Right atrium auricular region (tissue), 2 donors: ENCODE measurements at regions not wholly inside any gene's neighbourhood (a gene's known extent, or its start where the extent isn't known, plus 50 kb on each side); places are given as distances from the start of the nearest gene placed in this dataset.
"Not testable (repeated sequence)": the region's sequence is repeated elsewhere in the genome, so short reads cannot be mapped to it uniquely, and the experiment has no call there.

ENCODE experiments used
- DNase-seq: peaks from one replicate; pipeline ENCODE4 v3.0.0-alpha.2; 2019; ENCODE audit warnings: low spot score
- H3K27ac ChIP-seq, 2 donors: fragments of 200-600 bp; sonication (generic); 1 replicate in 1 of 2; 2 replicates in 1 of 2; pipeline ENCODE4 v1.5.1; 2016 to 2019
- H3K27me3 ChIP-seq, 2 donors: fragments of 200-600 bp; sonication (generic); one replicate each; pipeline versions ENCODE4 v1.5.1 to v1.6.0; 2017 to 2019
- H3K36me3 ChIP-seq: fragments of 200-600 bp; sonication (generic); one replicate; pipeline ENCODE4 v1.5.1; 2016
- H3K4me1 ChIP-seq, 2 donors: fragments of 200-600 bp; sonication (generic); one replicate each; pipeline versions ENCODE4 v1.5.1 to v1.6.0; 2017 to 2019
- H3K4me3 ChIP-seq, 2 donors: fragments of 200-600 bp; sonication (generic); 1 replicate in 1 of 2; 2 replicates in 1 of 2; pipeline ENCODE4 v1.5.1; 2017 to 2019; ENCODE audit warnings: mild to moderate bottlenecking in 1 of 2, moderate library complexity in 1 of 2
- H3K9me3 ChIP-seq, 2 donors: fragments of 200-600 bp; sonication (generic); one replicate each; pipeline ENCODE4 v1.5.1; 2019
- TF ChIP-seq, protein P1 (sequence below), 2 donors: fragments of 200-600 bp; sonication (generic); IDR thresholded peaks; one replicate each; pipeline ENCODE4 v1.5.1; 2019; ENCODE audit warnings: antibody characterized with exemption in 2 of 2

DNA sequence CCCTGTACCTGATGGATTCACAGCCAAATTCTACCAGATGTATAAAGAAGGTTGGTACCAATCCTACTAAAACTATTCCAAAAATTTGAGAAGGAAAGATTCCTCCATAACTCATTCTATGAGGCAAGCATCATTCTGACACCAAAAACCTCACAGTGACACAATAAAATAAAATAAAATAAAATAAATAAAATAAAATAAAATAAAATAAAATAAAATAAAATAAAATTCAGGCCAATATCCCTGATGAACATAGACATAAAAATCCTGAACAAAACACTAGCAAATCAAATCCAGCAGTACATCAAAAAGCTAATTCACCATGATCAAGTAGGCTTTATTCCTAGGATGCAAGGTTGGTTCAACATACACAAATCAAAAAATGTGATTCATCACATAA lies 108.1 kb downstream of the PROX1 start:
- H3K36me3 ChIP-seq, H3K4me3 ChIP-seq, H3K9me3 ChIP-seq, H3K4me1 ChIP-seq, DNase-seq, H3K27me3 ChIP-seq, H3K27ac ChIP-seq: not testable (repeated sequence)

DNA sequence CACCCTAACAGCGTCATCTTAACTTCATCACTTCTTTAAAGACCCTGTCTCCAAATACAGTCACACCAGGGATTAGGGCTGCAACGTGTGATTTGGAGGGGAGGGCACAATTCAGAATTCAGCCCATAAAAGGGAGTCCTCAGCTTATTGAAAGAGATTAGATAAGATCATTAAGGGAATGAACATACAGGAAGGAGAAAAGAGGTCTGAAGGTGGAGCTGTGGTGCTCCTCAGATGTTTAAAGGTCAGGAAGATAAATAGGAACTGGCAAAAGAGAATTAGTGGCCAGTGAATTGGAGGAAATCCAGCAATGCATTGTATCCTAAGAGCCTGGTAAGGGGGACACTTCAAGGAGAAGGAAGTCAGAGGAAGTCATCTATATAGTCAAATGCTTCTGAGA lies 113.5 kb downstream of the PROX1 start:
- peaks cover 0 to 7% of the 10 kb centered on the region in 2 donors for H3K9me3 ChIP-seq
- no peak for DNase-seq
- no peak overlapping the region for H3K27ac ChIP-seq
- no peak overlapping the region for H3K4me3 ChIP-seq
- no peaks in the 10 kb centered on the region for H3K27me3 ChIP-seq
- TF ChIP-seq, protein P1, sequence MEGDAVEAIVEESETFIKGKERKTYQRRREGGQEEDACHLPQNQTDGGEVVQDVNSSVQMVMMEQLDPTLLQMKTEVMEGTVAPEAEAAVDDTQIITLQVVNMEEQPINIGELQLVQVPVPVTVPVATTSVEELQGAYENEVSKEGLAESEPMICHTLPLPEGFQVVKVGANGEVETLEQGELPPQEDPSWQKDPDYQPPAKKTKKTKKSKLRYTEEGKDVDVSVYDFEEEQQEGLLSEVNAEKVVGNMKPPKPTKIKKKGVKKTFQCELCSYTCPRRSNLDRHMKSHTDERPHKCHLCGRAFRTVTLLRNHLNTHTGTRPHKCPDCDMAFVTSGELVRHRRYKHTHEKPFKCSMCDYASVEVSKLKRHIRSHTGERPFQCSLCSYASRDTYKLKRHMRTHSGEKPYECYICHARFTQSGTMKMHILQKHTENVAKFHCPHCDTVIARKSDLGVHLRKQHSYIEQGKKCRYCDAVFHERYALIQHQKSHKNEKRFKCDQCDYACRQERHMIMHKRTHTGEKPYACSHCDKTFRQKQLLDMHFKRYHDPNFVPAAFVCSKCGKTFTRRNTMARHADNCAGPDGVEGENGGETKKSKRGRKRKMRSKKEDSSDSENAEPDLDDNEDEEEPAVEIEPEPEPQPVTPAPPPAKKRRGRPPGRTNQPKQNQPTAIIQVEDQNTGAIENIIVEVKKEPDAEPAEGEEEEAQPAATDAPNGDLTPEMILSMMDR (IDR thresholded peaks at IDR 0.05), result no peak
- no peaks in the 10 kb centered on the region for H3K4me1 ChIP-seq
- H3K36me3 ChIP-seq, result no peaks in the 10 kb centered on the region

DNA sequence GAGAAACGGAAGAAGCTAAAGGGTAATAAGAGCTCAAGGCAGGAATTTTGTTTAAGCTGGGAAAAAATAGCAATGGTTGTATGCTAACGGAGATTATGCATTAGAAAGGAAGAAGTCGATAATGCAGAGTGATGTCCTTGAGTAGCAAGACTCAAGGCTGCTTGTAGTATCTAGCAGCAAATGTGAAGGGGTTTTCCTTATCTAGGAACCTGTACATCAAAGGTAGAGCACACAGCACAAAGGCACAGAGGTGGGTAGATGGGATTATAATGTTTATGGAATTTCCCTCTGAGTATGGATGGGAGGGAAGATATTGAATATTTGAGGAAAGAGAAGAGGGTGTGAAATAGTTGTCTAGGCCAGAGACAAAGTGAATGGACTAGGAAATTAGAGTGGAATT lies 114.1 kb downstream of the PROX1 start:
- Histone ChIP-seq H3K4me3 (no peak overlapping the region), H3K36me3 (no peaks in the 10 kb centered on the region), H3K27ac (no peak overlapping the region), H3K9me3 (peaks cover 0 to 7% of the 10 kb centered on the region in 2 donors), H3K4me1 (peaks cover 0 to 3% of the 10 kb centered on the region in 2 donors), H3K27me3 (no peaks in the 10 kb centered on the region)
- TF ChIP-seq, protein P1 (IDR thresholded peaks at IDR 0.05), result no peak
- no peak for DNase-seq

DNA sequence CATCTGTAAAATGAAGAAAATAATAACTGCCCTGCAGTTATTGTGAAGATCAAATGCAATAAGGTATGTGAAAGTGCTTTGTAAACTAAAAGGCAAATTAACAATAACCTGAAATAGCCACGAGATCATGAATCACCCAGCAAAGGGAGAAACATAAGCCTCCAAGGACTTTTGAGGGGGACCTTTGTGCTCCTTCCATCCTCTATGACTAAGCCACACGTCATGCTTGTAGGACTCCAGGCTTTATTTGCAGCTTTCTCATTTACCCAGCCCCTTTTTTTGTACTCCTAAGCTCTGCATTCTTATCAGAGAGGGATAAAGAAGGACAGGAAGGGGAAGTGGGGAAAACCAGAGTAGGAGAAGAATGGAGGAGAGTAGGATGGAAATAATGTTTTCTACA lies 115.1 kb downstream of the PROX1 start:
- Histone ChIP-seq H3K36me3 (no peaks in the 10 kb centered on the region), H3K4me1 (peaks cover 0 to 12% of the 10 kb centered on the region in 2 donors), H3K27ac (no peak overlapping the region), H3K27me3 (no peaks in the 10 kb centered on the region), H3K9me3 (peaks cover 0 to 7% of the 10 kb centered on the region in 2 donors), H3K4me3 (no peak overlapping the region)
- TF ChIP-seq, protein P1 (IDR thresholded peaks at IDR 0.05), result no peak
- DNase-seq, result no peak

DNA sequence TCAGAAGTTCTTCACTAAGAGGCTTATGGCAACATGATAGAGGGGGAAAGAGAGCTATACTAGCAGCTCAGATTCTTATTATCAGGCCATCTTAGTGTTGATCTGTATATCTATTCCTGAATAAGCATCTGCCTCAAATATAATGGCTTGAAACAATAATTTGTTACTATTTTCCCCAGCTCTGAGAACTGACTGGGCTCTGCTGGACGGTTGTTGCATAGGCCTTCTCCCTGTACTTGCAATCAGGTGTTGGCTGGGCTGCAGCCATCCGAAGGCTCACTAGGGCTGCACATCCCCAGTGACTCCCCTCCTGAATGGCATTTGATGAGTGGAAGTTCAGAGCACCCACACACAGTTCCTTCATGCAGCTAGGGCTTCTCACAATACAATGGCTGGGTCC lies 116.0 kb downstream of the PROX1 start:
- Histone ChIP-seq H3K4me1 (peaks cover 0 to 16% of the 10 kb centered on the region in 2 donors), H3K9me3 (peaks cover 0 to 7% of the 10 kb centered on the region in 2 donors), H3K36me3 (no peaks in the 10 kb centered on the region), H3K4me3 (no peak overlapping the region), H3K27ac (no peak overlapping the region), H3K27me3 (no peaks in the 10 kb centered on the region)
- DNase-seq, result no peak
- TF ChIP-seq, protein P1 (IDR thresholded peaks at IDR 0.05), result no peak

DNA sequence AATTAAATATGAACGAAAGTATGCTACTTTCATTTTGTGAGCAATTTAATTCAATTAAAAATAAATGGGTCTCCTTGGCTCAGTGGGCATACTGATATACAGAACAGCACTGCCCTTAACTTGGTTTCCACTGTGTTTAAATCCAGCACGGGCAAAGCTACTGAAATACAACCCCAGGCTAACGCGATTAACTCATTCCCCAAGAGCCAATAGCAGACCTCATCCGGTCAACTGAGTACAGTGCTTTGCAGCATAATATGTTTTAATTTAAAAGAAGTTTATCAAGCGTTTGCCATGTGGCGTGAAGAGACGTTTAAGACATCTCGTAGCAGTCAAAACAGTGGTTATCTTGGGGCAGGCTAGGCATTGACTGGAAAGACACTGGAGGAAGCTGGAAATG lies 118.6 kb downstream of the PROX1 start:
- DNase-seq, result no peak
- H3K4me1 ChIP-seq, result peaks cover 0 to 16% of the 10 kb centered on the region in 2 donors
- no peak overlapping the region for H3K4me3 ChIP-seq
- TF ChIP-seq, protein P1 (IDR thresholded peaks at IDR 0.05), result no peak
- H3K27me3 ChIP-seq, result no peaks in the 10 kb centered on the region
- peak overlapping the region in 1 of 2 donors; percentile 90 for H3K27ac ChIP-seq
- H3K9me3 ChIP-seq, result peaks cover 0 to 7% of the 10 kb centered on the region in 2 donors
- no peaks in the 10 kb centered on the region for H3K36me3 ChIP-seq
